HCT116 (cell line): ENCODE measurements at regions not wholly inside any gene's neighbourhood (a gene's known extent, or its start where the extent isn't known, plus 50 kb on each side); places are given as distances from the start of the nearest gene placed in this dataset.

Experiments
- ATAC-seq: fragments of 200-7000 bp; cut with Tn5 transposase; 2 replicates; pipeline ENCODE4 v1.9.1; 2020; ENCODE audit warnings: mild to moderate bottlenecking, moderate library complexity
- BruUV-seq: library from RNA; stranded (reverse); fragments of 400-500 nt; replicated peaks from 2 replicates; lab custom pipeline; 2021; lab: Mats Ljungman, UMichigan
- CTCF ChIA-PET: fragments of 300-600 bp; sonication (Branson Sonifier 250); formaldehyde crosslinking; loops from one replicate; lab custom pipeline; 2021; ENCODE audit warnings: antibody characterized with exemption; lab: Charles Lee
- POLR2A ChIA-PET: fragments of 300-600, 350-600 bp; sonication (Branson Sonifier 250); formaldehyde crosslinking; loops from one replicate; lab custom pipeline; 2021; ENCODE audit warnings: antibody characterized with exemption; lab: Charles Lee
- RAD21 ChIA-PET, 2 experiments: fragments of 300-600 bp; sonication (Branson Sonifier 250); formaldehyde crosslinking; loops; one replicate each; lab custom pipeline; 2023; ENCODE audit warnings: low total read pairs in 2 of 2; ENCODE audit not compliant: uncharacterized antibody in 2 of 2, unreplicated experiment in 2 of 2, low non-redundant PET in 1 of 2; lab: Charles Lee
- DNase-seq: peaks from one replicate; pipeline ENCODE4 v3.0.0-alpha.2; 2010; ENCODE audit warnings: low read depth, low spot score
- H2AFZ ChIP-seq: fragments of 200-600 bp; shearing (Covaris generic), sonication (generic); 2 replicates; pipeline ENCODE4 v1.6.1; 2017; ENCODE audit warnings: low read depth, mixed run types, mixed read lengths, antibody characterized with exemption, low read length; ENCODE audit not compliant: poor library complexity, severe bottlenecking
- H3K27ac ChIP-seq: 2 replicates; pipeline ENCODE4 v1.5.1; 2012; ENCODE audit warnings: low read depth, low read length
- H3K27me3 ChIP-seq: fragments of 200-600 bp; sonication (generic); 2 replicates; pipeline ENCODE4 v1.6.1; 2016; ENCODE audit warnings: mixed run types, low read length, mixed read lengths; ENCODE audit not compliant: insufficient read depth
- H3K36me3 ChIP-seq, 2 experiments: fragments of 200-500 bp in 1 of 2; fragments of 200-600 bp in 1 of 2; sonication (Bioruptor generic) in 1 of 2; sonication (generic) in 1 of 2; 2 replicates each; pipeline versions ENCODE4 v1.5.1 to v1.6.1; 2014 to 2016; ENCODE audit warnings: low read length in 2 of 2, inconsistent platforms in 1 of 2, mixed read lengths in 1 of 2, mixed run types in 1 of 2; ENCODE audit not compliant: insufficient read depth in 2 of 2, control insufficient read depth in 1 of 2
- H3K4me1 ChIP-seq, 2 experiments: fragments of 200-600 bp in 1 of 2; sonication (generic) in 1 of 2; 2 replicates each; pipeline versions ENCODE4 v1.5.1 to v1.6.1; 2012 to 2017; ENCODE audit warnings: low read length in 2 of 2, inconsistent platforms in 1 of 2, mild to moderate bottlenecking in 1 of 2, mixed read lengths in 1 of 2, mixed run types in 1 of 2, moderate library complexity in 1 of 2; ENCODE audit not compliant: insufficient read depth in 2 of 2, control insufficient read depth in 1 of 2
- H3K4me2 ChIP-seq: fragments of 200-600 bp; sonication (generic); 2 replicates; pipeline ENCODE4 v1.6.1; 2017; ENCODE audit warnings: mixed run types, low read length, mixed read lengths
- H3K4me3 ChIP-seq, 2 experiments: fragments of 200-600 bp in 1 of 2; sonication (generic) in 1 of 2; replicated peaks in 1 of 2; 2 replicates each; pipeline ENCODE4 v1.5.1; 2011 to 2016; ENCODE audit warnings: low read length in 2 of 2, control low read depth in 1 of 2, low read depth in 1 of 2, mild to moderate bottlenecking in 1 of 2, mixed read lengths in 1 of 2, mixed run types in 1 of 2
- H3K79me2 ChIP-seq: fragments of 200-600 bp; sonication (generic); 2 replicates; pipeline ENCODE4 v1.6.1; 2017; ENCODE audit warnings: mild to moderate bottlenecking, mixed run types, low read length, moderate library complexity, mixed read lengths; ENCODE audit not compliant: insufficient read depth
- H3K9ac ChIP-seq: fragments of 200-600 bp; sonication (generic); 2 replicates; pipeline ENCODE4 v1.6.1; 2016; ENCODE audit warnings: low read length, mixed read lengths
- H3K9me2 ChIP-seq: fragments of 200-600 bp; sonication (generic), shearing (Covaris generic); 2 replicates; pipeline ENCODE4 v1.6.1; 2017; ENCODE audit warnings: mixed run types, mild to moderate bottlenecking, moderate library complexity; ENCODE audit not compliant: insufficient read depth
- H3K9me3 ChIP-seq, 2 experiments: fragments of 200-500 bp in 1 of 2; fragments of 200-600 bp in 1 of 2; sonication (Bioruptor generic) in 1 of 2; sonication (generic) in 1 of 2; 2 replicates each; pipeline ENCODE4 v1.6.1; 2014 to 2017; ENCODE audit warnings: low read length in 2 of 2, mixed read lengths in 2 of 2, inconsistent platforms in 1 of 2, low read depth in 1 of 2, mild to moderate bottlenecking in 1 of 2, mixed run types in 1 of 2, moderate library complexity in 1 of 2; ENCODE audit not compliant: control insufficient read depth in 1 of 2, insufficient read depth in 1 of 2
- H4K20me1 ChIP-seq: fragments of 200-600 bp; sonication (generic), shearing (Covaris generic); 2 replicates; pipeline ENCODE4 v1.6.1; 2017; ENCODE audit warnings: mixed run types, mild to moderate bottlenecking, moderate library complexity; ENCODE audit not compliant: insufficient read depth
- ELF1 ChIP-seq: IDR thresholded peaks from 2 replicates; pipeline ENCODE4 v1.6.1; 2012; ENCODE audit warnings: low read depth, borderline replicate concordance
- EZH2 ChIP-seq: fragments of 200-600 bp; sonication (generic); IDR thresholded peaks from 2 replicates; pipeline ENCODE4 v1.6.1; 2017; ENCODE audit warnings: antibody characterized with exemption, mixed run types
- POLR2A ChIP-seq: IDR thresholded peaks from 2 replicates; pipeline ENCODE4 v1.7.0; 2011; ENCODE audit warnings: borderline replicate concordance; ENCODE audit not compliant: insufficient read depth, insufficient read length; ENCODE audit errors: extremely low read depth
- RAD21 ChIP-seq: IDR thresholded peaks from 2 replicates; pipeline ENCODE4 v1.6.1; 2012; ENCODE audit warnings: low read depth, mild to moderate bottlenecking
- intact Hi-C: fragments of 100-400 bp; cut with micrococcal nuclease; formaldehyde crosslinking; loops from 2 replicates; pipeline ENCODE4 v1.10.0; 2022
- TF ChIP-seq, protein P1 (sequence below): IDR thresholded peaks from 2 replicates; pipeline ENCODE4 v1.6.1; 2011; ENCODE audit warnings: mild to moderate bottlenecking, low read length, moderate library complexity; ENCODE audit not compliant: insufficient replicate concordance; ENCODE audit errors: extremely low read depth
- TF ChIP-seq, protein P2 (sequence below): IDR thresholded peaks from 2 replicates; pipeline ENCODE4 v1.6.1; 2012
- TF ChIP-seq, protein P3 (sequence below), 3 experiments: fragments of 200-600 bp in 1 of 3; sonication (generic) in 1 of 3; IDR thresholded peaks in 2 of 3; conservative IDR thresholded peaks in 1 of 3; 2 replicates each; pipeline ENCODE4 v1.5.1; 2012 to 2017; ENCODE audit warnings: low read depth in 2 of 3, low read length in 2 of 3, antibody characterized with exemption in 1 of 3, borderline replicate concordance in 1 of 3, control low read depth in 1 of 3, mild to moderate bottlenecking in 1 of 3, mixed read lengths in 1 of 3, mixed run types in 1 of 3, moderate library complexity in 1 of 3; ENCODE audit not compliant: insufficient read depth in 1 of 3

DNA sequence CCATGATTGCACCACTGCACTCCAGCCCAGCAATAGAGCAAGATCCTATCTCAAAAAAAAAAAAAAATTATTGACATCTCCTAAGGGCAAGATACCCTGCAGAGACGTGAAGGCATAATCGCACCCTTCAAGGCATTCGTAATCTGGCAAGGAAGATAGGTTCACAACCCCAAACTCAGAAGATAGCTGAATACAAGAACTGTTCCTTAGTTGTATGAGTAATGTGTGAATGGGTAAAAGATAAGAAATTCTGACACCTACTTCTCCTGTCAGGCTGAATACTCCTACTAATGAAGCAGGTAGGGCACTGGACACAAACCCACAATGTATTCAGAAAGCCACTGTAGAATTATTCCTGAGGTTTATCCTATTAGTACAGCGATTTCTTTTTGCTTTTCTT, 882.4 kb upstream of the AUTS2 start:
- Histone ChIP-seq H3K79me2 (no peaks in the 10 kb centered on the region), H2AFZ (no peak overlapping the region), H3K9me3 (peaks cover 0 to 11% of the 10 kb centered on the region in 2 experiments; a peak in 2 of 4 replicates), H3K9ac (no peak overlapping the region), H4K20me1 (no peaks in the 10 kb centered on the region), H3K27ac (no peak overlapping the region), H3K4me3 (no peak overlapping the region), H3K4me2 (no peak overlapping the region), H3K4me1 (no peaks in the 10 kb centered on the region), H3K36me3 (no peaks in the 10 kb centered on the region), H3K27me3 (no peaks in the 10 kb centered on the region), H3K9me2 (no peaks in the 10 kb centered on the region)
- DNase-seq (no peak), ATAC-seq (no peak)
- CTCF ChIA-PET, result no interaction called here
- POLR2A ChIA-PET, result no interaction called here
- TF ChIP-seq, protein P1, sequence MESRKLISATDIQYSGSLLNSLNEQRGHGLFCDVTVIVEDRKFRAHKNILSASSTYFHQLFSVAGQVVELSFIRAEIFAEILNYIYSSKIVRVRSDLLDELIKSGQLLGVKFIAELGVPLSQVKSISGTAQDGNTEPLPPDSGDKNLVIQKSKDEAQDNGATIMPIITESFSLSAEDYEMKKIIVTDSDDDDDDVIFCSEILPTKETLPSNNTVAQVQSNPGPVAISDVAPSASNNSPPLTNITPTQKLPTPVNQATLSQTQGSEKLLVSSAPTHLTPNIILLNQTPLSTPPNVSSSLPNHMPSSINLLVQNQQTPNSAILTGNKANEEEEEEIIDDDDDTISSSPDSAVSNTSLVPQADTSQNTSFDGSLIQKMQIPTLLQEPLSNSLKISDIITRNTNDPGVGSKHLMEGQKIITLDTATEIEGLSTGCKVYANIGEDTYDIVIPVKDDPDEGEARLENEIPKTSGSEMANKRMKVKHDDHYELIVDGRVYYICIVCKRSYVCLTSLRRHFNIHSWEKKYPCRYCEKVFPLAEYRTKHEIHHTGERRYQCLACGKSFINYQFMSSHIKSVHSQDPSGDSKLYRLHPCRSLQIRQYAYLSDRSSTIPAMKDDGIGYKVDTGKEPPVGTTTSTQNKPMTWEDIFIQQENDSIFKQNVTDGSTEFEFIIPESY, result no peak
- TF ChIP-seq EZH2, result no peak
- no peak for TF ChIP-seq ELF1
- RAD21 ChIA-PET, result no interaction called here
- BruUV-seq, result no TSS peak
- intact Hi-C loops, result no loop called here

DNA sequence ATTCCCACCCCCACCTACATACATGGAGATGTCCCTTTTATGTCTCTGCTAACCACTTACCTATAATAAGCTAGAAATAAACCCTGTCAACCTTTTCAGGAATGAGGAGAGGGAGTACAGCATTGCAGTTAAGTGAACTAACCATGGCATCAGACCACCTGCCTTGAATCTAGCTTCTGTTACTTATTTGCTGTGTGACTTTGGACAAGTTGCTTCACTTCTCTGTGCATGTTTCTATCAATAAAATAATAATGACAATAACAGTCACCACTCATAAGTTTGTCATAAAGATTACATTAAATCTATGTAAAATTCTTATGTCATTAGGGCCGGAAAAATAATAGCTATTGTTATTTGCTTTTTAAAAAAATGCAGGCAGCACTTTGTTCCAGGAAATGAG, 881.1 kb upstream of the AUTS2 start:
- peaks cover 0 to 8% of the 10 kb centered on the region in 2 experiments; a peak in 2 of 4 replicates for H3K9me3 ChIP-seq
- CTCF ChIA-PET, result no interaction called here
- intact Hi-C loops, result no loop called here
- H3K27ac ChIP-seq, result no peak overlapping the region
- RAD21 ChIA-PET, result no interaction called here
- no peaks in the 10 kb centered on the region for H3K9me2 ChIP-seq
- H3K36me3 ChIP-seq, result no peaks in the 10 kb centered on the region
- BruUV-seq, result no TSS peak
- H3K27me3 ChIP-seq, result no peaks in the 10 kb centered on the region
- H3K79me2 ChIP-seq, result no peaks in the 10 kb centered on the region
- ATAC-seq, result no peak
- H3K4me2 ChIP-seq, result no peak overlapping the region
- POLR2A ChIA-PET, result no interaction called here
- TF ChIP-seq, protein P2, sequence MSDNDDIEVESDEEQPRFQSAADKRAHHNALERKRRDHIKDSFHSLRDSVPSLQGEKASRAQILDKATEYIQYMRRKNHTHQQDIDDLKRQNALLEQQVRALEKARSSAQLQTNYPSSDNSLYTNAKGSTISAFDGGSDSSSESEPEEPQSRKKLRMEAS, result no peak
- TF ChIP-seq POLR2A (no peak), RAD21 (no peak)
- TF ChIP-seq, protein P3, sequence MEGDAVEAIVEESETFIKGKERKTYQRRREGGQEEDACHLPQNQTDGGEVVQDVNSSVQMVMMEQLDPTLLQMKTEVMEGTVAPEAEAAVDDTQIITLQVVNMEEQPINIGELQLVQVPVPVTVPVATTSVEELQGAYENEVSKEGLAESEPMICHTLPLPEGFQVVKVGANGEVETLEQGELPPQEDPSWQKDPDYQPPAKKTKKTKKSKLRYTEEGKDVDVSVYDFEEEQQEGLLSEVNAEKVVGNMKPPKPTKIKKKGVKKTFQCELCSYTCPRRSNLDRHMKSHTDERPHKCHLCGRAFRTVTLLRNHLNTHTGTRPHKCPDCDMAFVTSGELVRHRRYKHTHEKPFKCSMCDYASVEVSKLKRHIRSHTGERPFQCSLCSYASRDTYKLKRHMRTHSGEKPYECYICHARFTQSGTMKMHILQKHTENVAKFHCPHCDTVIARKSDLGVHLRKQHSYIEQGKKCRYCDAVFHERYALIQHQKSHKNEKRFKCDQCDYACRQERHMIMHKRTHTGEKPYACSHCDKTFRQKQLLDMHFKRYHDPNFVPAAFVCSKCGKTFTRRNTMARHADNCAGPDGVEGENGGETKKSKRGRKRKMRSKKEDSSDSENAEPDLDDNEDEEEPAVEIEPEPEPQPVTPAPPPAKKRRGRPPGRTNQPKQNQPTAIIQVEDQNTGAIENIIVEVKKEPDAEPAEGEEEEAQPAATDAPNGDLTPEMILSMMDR (IDR thresholded peaks at IDR 0.05 in 2 of 3, conservative IDR thresholded peaks at IDR 0.05 in 1 of 3; ENCODE audit: borderline replicate concordance in 1 of 3, insufficient read depth in 1 of 3, low read depth in 2 of 3, low read length in 2 of 3), result no peak
- TF ChIP-seq, all 23 proteins: peak for 0
- no peak for DNase-seq
- H3K9ac ChIP-seq, result no peak overlapping the region
- H3K4me1 ChIP-seq, result no peaks in the 10 kb centered on the region
- H4K20me1 ChIP-seq, result no peaks in the 10 kb centered on the region
- H3K4me3 ChIP-seq, result no peak overlapping the region
- H2AFZ ChIP-seq, result no peak overlapping the region
